H9 (cell line): ENCODE measurements at regions not wholly inside any gene's neighbourhood (a gene's known extent, or its start where the extent isn't known, plus 50 kb on each side); places are given as distances from the start of the nearest gene placed in this dataset.

Source experiments
- DNase-seq: peaks from one replicate; pipeline ENCODE4 v3.0.0-alpha.2; 2017
- H2AFZ ChIP-seq: one replicate; pipeline ENCODE4 v1.6.1; 2013; ENCODE audit warnings: mild to moderate bottlenecking, low read length, control low read depth, moderate library complexity
- H2AK5ac ChIP-seq: 2 replicates; pipeline ENCODE4 v1.6.1; 2013; ENCODE audit warnings: low read length, control low read depth, mixed read lengths; ENCODE audit not compliant: insufficient read length
- H2BK120ac ChIP-seq: one replicate; pipeline ENCODE4 v1.6.1; 2013; ENCODE audit warnings: low read depth, mild to moderate bottlenecking, low read length, control low read depth, inconsistent platforms; ENCODE audit not compliant: poor library complexity, severe bottlenecking
- H2BK12ac ChIP-seq: 2 replicates; pipeline ENCODE4 v1.6.1; 2013; ENCODE audit warnings: low read length, control low read depth, mixed read lengths, low read depth; ENCODE audit not compliant: insufficient read length
- H2BK15ac ChIP-seq: 2 replicates; pipeline ENCODE4 v1.6.1; 2013; ENCODE audit warnings: low read depth, low read length, control low read depth
- H2BK20ac ChIP-seq: one replicate; pipeline ENCODE4 v1.6.1; 2013; ENCODE audit warnings: low read depth, mild to moderate bottlenecking, low read length, control low read depth, inconsistent platforms; ENCODE audit not compliant: poor library complexity, severe bottlenecking
- H2BK5ac ChIP-seq: 2 replicates; pipeline ENCODE4 v1.6.1; 2013; ENCODE audit warnings: low read length, control low read depth, mixed read lengths; ENCODE audit not compliant: insufficient read length
- H3K14ac ChIP-seq: 2 replicates; pipeline ENCODE4 v1.6.1; 2013; ENCODE audit warnings: low read length, control low read depth; ENCODE audit not compliant: insufficient read depth
- H3K18ac ChIP-seq: 2 replicates; pipeline ENCODE4 v1.6.1; 2013; ENCODE audit warnings: low read depth, mild to moderate bottlenecking, mixed read lengths, low read length, control low read depth; ENCODE audit not compliant: insufficient read length
- H3K23ac ChIP-seq: 2 replicates; pipeline ENCODE4 v1.6.1; 2013; ENCODE audit warnings: low read length, control low read depth, mixed read lengths, low read depth; ENCODE audit not compliant: insufficient read length
- H3K23me2 ChIP-seq: 2 replicates; pipeline ENCODE4 v1.6.1; 2013; ENCODE audit warnings: low read depth, mild to moderate bottlenecking, mixed read lengths, low read length, control low read depth; ENCODE audit not compliant: insufficient read length, poor library complexity, severe bottlenecking
- H3K27ac ChIP-seq: 2 replicates; pipeline ENCODE4 v1.5.1; 2013; ENCODE audit warnings: low read length, control low read depth, mixed read lengths, low read depth; ENCODE audit not compliant: insufficient read length
- H3K27me3 ChIP-seq: 2 replicates; pipeline ENCODE4 v1.6.1; 2013; ENCODE audit warnings: low read length, control low read depth, inconsistent platforms; ENCODE audit not compliant: insufficient read depth
- H3K4ac ChIP-seq: 2 replicates; pipeline ENCODE4 v1.6.1; 2013; ENCODE audit warnings: low read depth, mild to moderate bottlenecking, control low read depth, inconsistent platforms, low read length, moderate library complexity
- H3K4me1 ChIP-seq: 2 replicates; pipeline ENCODE4 v1.6.1; 2013; ENCODE audit warnings: low read length, control low read depth, inconsistent platforms; ENCODE audit not compliant: insufficient read depth
- H3K4me2 ChIP-seq: 2 replicates; pipeline ENCODE4 v1.6.1; 2013; ENCODE audit warnings: low read length, control low read depth, mixed read lengths; ENCODE audit not compliant: insufficient read length, insufficient read depth
- H3K56ac ChIP-seq: 2 replicates; pipeline ENCODE4 v1.6.1; 2013; ENCODE audit warnings: low read depth, mild to moderate bottlenecking, mixed read lengths, low read length, control low read depth; ENCODE audit not compliant: insufficient read length
- H3K79me1 ChIP-seq: 2 replicates; pipeline ENCODE4 v1.6.1; 2013; ENCODE audit warnings: low read depth, mild to moderate bottlenecking, moderate library complexity, low read length, control low read depth, inconsistent platforms; ENCODE audit not compliant: insufficient read depth, poor library complexity, severe bottlenecking
- H3K79me2 ChIP-seq: 2 replicates; pipeline ENCODE4 v1.6.1; 2013; ENCODE audit warnings: low read length, control low read depth, inconsistent platforms; ENCODE audit not compliant: insufficient read depth
- H3K9ac ChIP-seq: 2 replicates; pipeline ENCODE4 v1.6.1; 2013; ENCODE audit warnings: low read length, control low read depth, mixed read lengths; ENCODE audit not compliant: insufficient read length; ENCODE audit errors: extremely low read depth
- H3K9me3 ChIP-seq: one replicate; pipeline ENCODE4 v1.6.1; 2013; ENCODE audit warnings: low read depth, low read length, inconsistent platforms; ENCODE audit not compliant: control insufficient read depth
- H3T11ph ChIP-seq: one replicate; pipeline ENCODE4 v1.6.1; 2013; ENCODE audit warnings: mild to moderate bottlenecking, low read length, control low read depth, inconsistent platforms
- H4K20me1 ChIP-seq: one replicate; pipeline ENCODE4 v1.6.1; 2013; ENCODE audit not compliant: control insufficient read depth, insufficient read length, insufficient read depth
- H4K5ac ChIP-seq: 2 replicates; pipeline ENCODE4 v1.6.1; 2013; ENCODE audit warnings: low read depth, mild to moderate bottlenecking, mixed read lengths, low read length, control low read depth; ENCODE audit not compliant: insufficient read length
- H4K8ac ChIP-seq: replicated peaks from 2 replicates; pipeline ENCODE4 v1.6.1; 2013; ENCODE audit warnings: low read length, control low read depth, mixed read lengths, low read depth; ENCODE audit not compliant: insufficient read length
- H4K91ac ChIP-seq: 2 replicates; pipeline ENCODE4 v1.6.1; 2013; ENCODE audit warnings: low read depth, mild to moderate bottlenecking, moderate library complexity, mixed read lengths, low read length, control low read depth; ENCODE audit not compliant: insufficient read length
- H3K27ac Mint-ChIP-seq, 3 experiments: 2 replicates in 2 of 3; 3 replicates in 1 of 3; pipeline ENCODE4 v1.8.0; 2020 to 2021; ENCODE audit warnings: mixed read lengths in 3 of 3, mild to moderate bottlenecking in 1 of 3, moderate library complexity in 1 of 3
- H3K27me3 Mint-ChIP-seq: 2 replicates; pipeline ENCODE4 v1.8.0; 2021; ENCODE audit warnings: low read depth, mild to moderate bottlenecking, moderate library complexity, mixed read lengths
- H3K36me3 Mint-ChIP-seq, 3 experiments: 2 replicates in 2 of 3; 3 replicates in 1 of 3; pipeline ENCODE4 v1.8.0; 2020 to 2021; ENCODE audit warnings: low read depth in 3 of 3, mixed read lengths in 3 of 3; ENCODE audit not compliant: insufficient read depth in 1 of 3
- H3K4me1 Mint-ChIP-seq, 2 experiments: 2 replicates each; pipeline ENCODE4 v1.8.0; 2020; ENCODE audit warnings: mixed read lengths in 2 of 2
- H3K4me3 Mint-ChIP-seq, 2 experiments: 2 replicates in 1 of 2; 3 replicates in 1 of 2; pipeline ENCODE4 v1.8.0; 2020 to 2021; ENCODE audit warnings: mild to moderate bottlenecking in 2 of 2, mixed read lengths in 2 of 2, moderate library complexity in 1 of 2
- H3K9me3 Mint-ChIP-seq, 2 experiments: 2 replicates in 1 of 2; 3 replicates in 1 of 2; pipeline ENCODE4 v1.8.0; 2020; ENCODE audit warnings: mild to moderate bottlenecking in 2 of 2, mixed read lengths in 2 of 2, moderate library complexity in 1 of 2
- WGBS: extraction: QIAGEN DNeasy Blood & Tissue Kit; methylation state at CpG from one replicate; pipeline ENCODE4 v1.1.7; 2013; ENCODE audit warnings: missing lambda C conversion rate, low lambda C conversion rate, mixed read lengths; ENCODE audit not compliant: insufficient read length; ENCODE audit errors: extremely low coverage; 5-methylcytosine and 5-hydroxymethylcytosine counted together
- TF ChIP-seq, protein P1 (sequence below): fragments of 200-600 bp; sonication (generic); conservative IDR thresholded peaks from 3 replicates; pipeline ENCODE4 v1.8.0; 2021; ENCODE audit warnings: antibody characterized with exemption, mild to moderate bottlenecking

DNA sequence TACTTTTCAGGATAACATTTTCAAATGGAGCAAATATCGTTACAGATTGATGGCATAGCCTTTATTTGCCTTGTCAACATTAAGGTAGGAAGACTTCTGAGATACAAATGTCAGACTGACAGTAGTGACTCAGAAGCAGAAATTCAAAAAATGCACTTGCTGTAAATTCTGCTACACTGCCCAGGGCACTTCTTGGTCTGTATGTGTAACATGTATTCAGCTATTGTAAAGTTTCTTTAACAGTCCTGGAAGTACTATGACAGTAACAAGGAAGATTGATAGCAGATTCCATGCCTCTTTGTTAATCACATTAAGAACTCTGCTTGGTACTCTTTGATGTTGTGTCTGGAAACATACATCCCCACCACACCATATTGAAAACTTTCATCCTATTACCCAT lies 69.6 kb upstream of the PCDH18 start:
- Histone ChIP-seq H3K18ac (no peak overlapping the region), H4K91ac (no peak overlapping the region), H3K56ac (no peak overlapping the region), H2AK5ac (no peak overlapping the region), H2BK20ac (no peak overlapping the region), H2BK12ac (no peak overlapping the region), H3K9me3 (no peaks in the 10 kb centered on the region), H4K20me1 (no peaks in the 10 kb centered on the region), H3K4me2 (no peak overlapping the region), H3K79me2 (no peaks in the 10 kb centered on the region), H4K8ac (no peak overlapping the region), H3K23me2 (no peaks in the 10 kb centered on the region), H2BK5ac (no peak overlapping the region), H2BK120ac (no peak overlapping the region), H3K9ac (no peak overlapping the region), H3T11ph (no peak overlapping the region), H2BK15ac (no peak overlapping the region), H4K5ac (no peak overlapping the region), H3K4me1 (no peaks in the 10 kb centered on the region; the same call in 1 of the 2 replicates), H3K79me1 (no peaks in the 10 kb centered on the region), H2AFZ (no peak overlapping the region), H3K4ac (no peak overlapping the region), H3K14ac (no peak overlapping the region), H3K23ac (no peak overlapping the region), H3K27ac (no peak overlapping the region), H3K27me3 (no peaks in the 10 kb centered on the region)
- Mint-ChIP-seq H3K4me3 (no peak overlapping the region), H3K27me3 (no peaks in the 10 kb centered on the region), H3K27ac (no peak overlapping the region), H3K4me1 (peaks cover 10 to 13% of the 10 kb centered on the region in 2 experiments), H3K9me3 (no peaks in the 10 kb centered on the region), H3K36me3 (peaks cover 0 to 1% (median 0%) of the 10 kb centered on the region in 3 experiments; a peak in 1 of 7 replicates)
- TF ChIP-seq, protein P1, sequence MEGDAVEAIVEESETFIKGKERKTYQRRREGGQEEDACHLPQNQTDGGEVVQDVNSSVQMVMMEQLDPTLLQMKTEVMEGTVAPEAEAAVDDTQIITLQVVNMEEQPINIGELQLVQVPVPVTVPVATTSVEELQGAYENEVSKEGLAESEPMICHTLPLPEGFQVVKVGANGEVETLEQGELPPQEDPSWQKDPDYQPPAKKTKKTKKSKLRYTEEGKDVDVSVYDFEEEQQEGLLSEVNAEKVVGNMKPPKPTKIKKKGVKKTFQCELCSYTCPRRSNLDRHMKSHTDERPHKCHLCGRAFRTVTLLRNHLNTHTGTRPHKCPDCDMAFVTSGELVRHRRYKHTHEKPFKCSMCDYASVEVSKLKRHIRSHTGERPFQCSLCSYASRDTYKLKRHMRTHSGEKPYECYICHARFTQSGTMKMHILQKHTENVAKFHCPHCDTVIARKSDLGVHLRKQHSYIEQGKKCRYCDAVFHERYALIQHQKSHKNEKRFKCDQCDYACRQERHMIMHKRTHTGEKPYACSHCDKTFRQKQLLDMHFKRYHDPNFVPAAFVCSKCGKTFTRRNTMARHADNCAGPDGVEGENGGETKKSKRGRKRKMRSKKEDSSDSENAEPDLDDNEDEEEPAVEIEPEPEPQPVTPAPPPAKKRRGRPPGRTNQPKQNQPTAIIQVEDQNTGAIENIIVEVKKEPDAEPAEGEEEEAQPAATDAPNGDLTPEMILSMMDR: no peak
- WGBS: no CpG with 5 or more reads among the region's 1 CpG
- no peak for DNase-seq
